ENCODE measurements at regions not wholly inside any gene's neighbourhood (a gene's known extent, or its start where the extent isn't known, plus 50 kb on each side); places are given as distances from the start of the nearest gene placed in this dataset.

- no peak overlapping the region for H3K4me3 Mint-ChIP-seq
- H3K36me3 Mint-ChIP-seq (ENCODE audit: low read depth), result no peaks in the 10 kb centered on the region
- peaks cover 20% of the 10 kb centered on the region for H3K27me3 Mint-ChIP-seq (ENCODE audit: low read depth)
- H3K4me1 Mint-ChIP-seq, result peaks cover 5% of the 10 kb centered on the region
- no peak overlapping the region for H3K27ac Mint-ChIP-seq
- no peaks in the 10 kb centered on the region for H3K9me3 Mint-ChIP-seq
- no peak for TF ChIP-seq CTCF (IDR thresholded peaks at IDR 0.05; ENCODE audit: unreplicated experiment in 3 of 3)
Observed at GRCh38 chr2:60629801-60630385, 76.4 kb upstream of the BCL11A start.

- Mint-ChIP-seq H3K27ac (no peak overlapping the region), H3K4me1 (peaks cover 5% of the 10 kb centered on the region), H3K27me3 (ENCODE audit: low read depth) (peaks cover 20% of the 10 kb centered on the region), H3K36me3 (ENCODE audit: low read depth) (no peaks in the 10 kb centered on the region), H3K9me3 (no peaks in the 10 kb centered on the region), H3K4me3 (no peak overlapping the region)
- no peak for TF ChIP-seq CTCF (IDR thresholded peaks at IDR 0.05; ENCODE audit: unreplicated experiment in 3 of 3)
Observed at GRCh38 chr2:60633615-60634014, 80.2 kb upstream of the BCL11A start.

GRCh38 chr2:60634438-60634837 lies 81.0 kb upstream of the BCL11A start:
- TF ChIP-seq CTCF (IDR thresholded peaks at IDR 0.05; ENCODE audit: unreplicated experiment in 3 of 3), result no peak
- no peak overlapping the region for H3K27ac Mint-ChIP-seq
- no peak overlapping the region for H3K4me3 Mint-ChIP-seq
- H3K27me3 Mint-ChIP-seq (ENCODE audit: low read depth), result peaks cover 15% of the 10 kb centered on the region
- no peaks in the 10 kb centered on the region for H3K4me1 Mint-ChIP-seq
- H3K9me3 Mint-ChIP-seq, result no peaks in the 10 kb centered on the region
- no peaks in the 10 kb centered on the region for H3K36me3 Mint-ChIP-seq (ENCODE audit: low read depth)

GRCh38 chr2:60641811-60642788 lies 88.6 kb upstream of the BCL11A start:
- peak; percentile 66 to 78 (median 72) for TF ChIP-seq CTCF (IDR thresholded peaks at IDR 0.05; ENCODE audit: unreplicated experiment in 3 of 3)
- no peaks in the 10 kb centered on the region for H3K27me3 Mint-ChIP-seq (ENCODE audit: low read depth)
- no peaks in the 10 kb centered on the region for H3K9me3 Mint-ChIP-seq
- H3K36me3 Mint-ChIP-seq (ENCODE audit: low read depth), result no peaks in the 10 kb centered on the region
- H3K4me3 Mint-ChIP-seq, result no peak overlapping the region
- peaks cover 27% of the 10 kb centered on the region for H3K4me1 Mint-ChIP-seq
- H3K27ac Mint-ChIP-seq, result no peak overlapping the region

- Mint-ChIP-seq H3K4me3 (no peak overlapping the region), H3K27ac (no peak overlapping the region), H3K9me3 (no peaks in the 10 kb centered on the region), H3K36me3 (ENCODE audit: low read depth) (no peaks in the 10 kb centered on the region), H3K27me3 (ENCODE audit: low read depth) (peaks cover 5% of the 10 kb centered on the region), H3K4me1 (peaks cover 27% of the 10 kb centered on the region)
- no peak for TF ChIP-seq CTCF (IDR thresholded peaks at IDR 0.05; ENCODE audit: unreplicated experiment in 3 of 3)
Observed at GRCh38 chr2:60643747-60644146, 90.3 kb upstream of the BCL11A start.

All from nephron (organoid).